ENCODE measurements at regions not wholly inside any gene's neighbourhood (a gene's known extent, or its start where the extent isn't known, plus 50 kb on each side); places are given as distances from the start of the nearest gene placed in this dataset.
A peak's percentile ranks its signal among the peaks of the same experiment; 100 is the strongest.
"Not testable (repeated sequence)": the region's sequence is repeated elsewhere in the genome, so short reads cannot be mapped to it uniquely, and the experiment has no call there.

GRCh38 chr1:157334041-157334440 lies 195.8 kb upstream of the ETV3 start:
- peaks cover 3% of the 10 kb centered on the region; the same call in 1 of the 2 replicates for H3K4me1 Mint-ChIP-seq
- no peak overlapping the region for H3K27ac Mint-ChIP-seq
- no peak for DNase-seq (ENCODE audit: low spot score)
- peaks cover 55% of the 10 kb centered on the region for H3K9me3 Mint-ChIP-seq
- CTCF ChIA-PET: no interaction called here
- peaks cover 4% of the 10 kb centered on the region; the same call in 1 of the 2 replicates for H3K27me3 Mint-ChIP-seq (ENCODE audit: low read depth)
- H3K4me3 Mint-ChIP-seq: no peak overlapping the region
- ATAC-seq: no peak
- POLR2A ChIA-PET: no interaction called here
- peaks cover 20% of the 10 kb centered on the region for H3K36me3 Mint-ChIP-seq
- TF ChIP-seq ETV6 (CRISPR knock-in tag; IDR thresholded peaks at IDR 0.05) (no peak), NFE2L1 (CRISPR knock-in tag; IDR thresholded peaks at IDR 0.05) (no peak)

- peaks cover 20% of the 10 kb centered on the region for H3K36me3 Mint-ChIP-seq
- CTCF ChIA-PET; H3K27me3 Mint-ChIP-seq (ENCODE audit: low read depth); H3K27ac Mint-ChIP-seq; H3K4me3 Mint-ChIP-seq; ATAC-seq; POLR2A ChIA-PET; DNase-seq (ENCODE audit: low spot score): not testable (repeated sequence)
- H3K9me3 Mint-ChIP-seq: peaks cover 39% of the 10 kb centered on the region
- peaks cover 27% of the 10 kb centered on the region for H3K4me1 Mint-ChIP-seq
Measured at GRCh38 chr1:157330177-157330576, 192.0 kb upstream of the ETV3 start.

- H3K9me3 Mint-ChIP-seq: peaks cover 30% of the 10 kb centered on the region
- DNase-seq (ENCODE audit: low spot score); H3K27ac Mint-ChIP-seq; H3K4me3 Mint-ChIP-seq; POLR2A ChIA-PET; CTCF ChIA-PET; ATAC-seq; H3K27me3 Mint-ChIP-seq (ENCODE audit: low read depth): not testable (repeated sequence)
- H3K4me1 Mint-ChIP-seq: peaks cover 31% of the 10 kb centered on the region
- peaks cover 20% of the 10 kb centered on the region for H3K36me3 Mint-ChIP-seq
Measured at GRCh38 chr1:157328120-157328519, 189.9 kb upstream of the ETV3 start.

- peaks cover 28% of the 10 kb centered on the region for H3K36me3 Mint-ChIP-seq
- DNase-seq (ENCODE audit: low spot score) (no peak), ATAC-seq (peak; percentile 67)
- H3K4me1 Mint-ChIP-seq: peaks cover 30% of the 10 kb centered on the region
- H3K9me3 Mint-ChIP-seq: peaks cover 33% of the 10 kb centered on the region
- H3K27ac Mint-ChIP-seq: peak overlapping the region; percentile 41; the same call in 1 of the 2 replicates
- ChIA-PET POLR2A (no interaction called here), CTCF (interaction anchor here (1.1 to 1.6 kb wide), 4 partner anchors 15 to 179 kb away, joined by 3 to 8 read pairs (median 4); no protein-coding TSS in a partner anchor)
- H3K27me3 Mint-ChIP-seq (ENCODE audit: low read depth): no peaks in the 10 kb centered on the region; the same call in 1 of the 2 replicates
- peak overlapping the region; percentile 32 for H3K4me3 Mint-ChIP-seq
- TF ChIP-seq FOXJ3 (CRISPR knock-in tag; IDR thresholded peaks at IDR 0.05; ENCODE audit: borderline replicate concordance) (no peak), RELA (CRISPR knock-in tag; IDR thresholded peaks at IDR 0.05; ENCODE audit: borderline replicate concordance) (no peak), MXD4 (CRISPR knock-in tag; IDR thresholded peaks at IDR 0.05; ENCODE audit: borderline replicate concordance) (no peak), SOX15 (CRISPR knock-in tag; IDR thresholded peaks at IDR 0.05) (no peak), ZMAT4 (CRISPR knock-in tag; IDR thresholded peaks at IDR 0.05) (no peak), FOXK1 (CRISPR knock-in tag; IDR thresholded peaks at IDR 0.05) (no peak), ATF1 (CRISPR knock-in tag; IDR thresholded peaks at IDR 0.05) (no peak), ZNF396 (CRISPR knock-in tag; IDR thresholded peaks at IDR 0.05; ENCODE audit: borderline replicate concordance) (no peak), ESRRA (CRISPR knock-in tag; IDR thresholded peaks at IDR 0.05; ENCODE audit: borderline replicate concordance) (no peak), ZNF425 (CRISPR knock-in tag; conservative IDR thresholded peaks at IDR 0.05) (no peak), STAT6 (CRISPR knock-in tag; conservative IDR thresholded peaks at IDR 0.05; ENCODE audit: low read depth) (no peak), PRDM15 (CRISPR knock-in tag; IDR thresholded peaks at IDR 0.05) (no peak), SMAD4 (CRISPR knock-in tag; IDR thresholded peaks at IDR 0.05) (no peak), CTCF (IDR thresholded peaks at IDR 0.05) (no peak)
Measured at GRCh38 chr1:157326173-157326859, 188.1 kb upstream of the ETV3 start.

Measured in WTC11 (cell line).